WTC11 (cell line): ENCODE measurements at regions not wholly inside any gene's neighbourhood (a gene's known extent, or its start where the extent isn't known, plus 50 kb on each side); places are given as distances from the start of the nearest gene placed in this dataset.

Experiments used
- ATAC-seq: fragments of 200-7000 bp; cut with Tn5 transposase; 2 replicates; pipeline ENCODE4 v1.10.0; 2021; ENCODE audit warnings: mild to moderate bottlenecking, moderate library complexity
- CTCF ChIA-PET: fragments of 300-600 bp; sonication (Branson Sonifier 250); formaldehyde crosslinking; loops from one replicate; lab custom pipeline; 2021; ENCODE audit warnings: antibody characterized with exemption; lab: Charles Lee
- POLR2A ChIA-PET: fragments of 350-600 bp; sonication (Branson Sonifier 250); formaldehyde crosslinking; loops from one replicate; lab custom pipeline; 2021; ENCODE audit warnings: antibody characterized with exemption; lab: Charles Lee
- DNase-seq: peaks from one replicate; pipeline ENCODE4 v3.0.0; 2021; ENCODE audit warnings: low spot score
- H3K27ac Mint-ChIP-seq: 2 replicates; pipeline ENCODE4 v1.8.0; 2021; ENCODE audit warnings: mixed read lengths
- H3K27me3 Mint-ChIP-seq: 2 replicates; pipeline ENCODE4 v1.8.0; 2021; ENCODE audit warnings: low read depth, mild to moderate bottlenecking, moderate library complexity, mixed read lengths
- H3K36me3 Mint-ChIP-seq: 2 replicates; pipeline ENCODE4 v1.8.0; 2021; ENCODE audit warnings: mixed read lengths
- H3K4me1 Mint-ChIP-seq: 2 replicates; pipeline ENCODE4 v1.8.0; 2022; ENCODE audit warnings: mixed read lengths
- H3K4me3 Mint-ChIP-seq: 2 replicates; pipeline ENCODE4 v1.8.0; 2021; ENCODE audit warnings: mild to moderate bottlenecking, moderate library complexity, mixed read lengths
- H3K9me3 Mint-ChIP-seq: 2 replicates; pipeline ENCODE4 v1.8.0; 2021; ENCODE audit warnings: mixed read lengths
- AR ChIP-seq: fragments of 250-450 bp; sonication (Bioruptor Pico); IDR thresholded peaks from 2 replicates; pipeline ENCODE4 v1.9.0; 2021; ENCODE audit warnings: mild to moderate bottlenecking
- ARID4B ChIP-seq: sonication (generic); formaldehyde crosslinking; IDR thresholded peaks from 2 replicates; pipeline ENCODE4 v1.8.0; 2023; ENCODE audit warnings: missing genetic modification reagents, mild to moderate bottlenecking, borderline replicate concordance
- ERG ChIP-seq: fragments of 250-450 bp; sonication (Bioruptor Pico); IDR thresholded peaks from 2 replicates; pipeline ENCODE4 v1.8.0; 2021; ENCODE audit warnings: mild to moderate bottlenecking
- GTF2I ChIP-seq: fragments of 250-450 bp; sonication (Bioruptor Pico); conservative IDR thresholded peaks from 2 replicates; pipeline ENCODE4 v1.4.0; 2021; ENCODE audit warnings: mild to moderate bottlenecking
- HMGA2 ChIP-seq: fragments of 250-450 bp; sonication (Bioruptor Pico); IDR thresholded peaks from 2 replicates; pipeline ENCODE4 v1.4.0; 2021; ENCODE audit warnings: mild to moderate bottlenecking, moderate library complexity
- KAT7 ChIP-seq: sonication (generic); formaldehyde crosslinking; IDR thresholded peaks from 2 replicates; pipeline ENCODE4 v1.8.1; 2023; ENCODE audit warnings: missing genetic modification reagents, mild to moderate bottlenecking, borderline replicate concordance
- NFE2L1 ChIP-seq: sonication (generic); formaldehyde crosslinking; IDR thresholded peaks from 2 replicates; pipeline ENCODE4 v1.8.1; 2023; ENCODE audit warnings: missing genetic modification reagents
- NR1H2 ChIP-seq: sonication (generic); formaldehyde crosslinking; IDR thresholded peaks from 2 replicates; pipeline ENCODE4 v1.9.0; 2021; ENCODE audit warnings: mild to moderate bottlenecking, moderate library complexity, missing genetic modification reagents
- PRRX2 ChIP-seq: fragments of 250-450 bp; sonication (Bioruptor Pico); IDR thresholded peaks from 2 replicates; pipeline ENCODE4 v1.8.0; 2021; ENCODE audit warnings: mild to moderate bottlenecking
- RELA ChIP-seq: sonication (generic); formaldehyde crosslinking; IDR thresholded peaks from 2 replicates; pipeline ENCODE4 v1.8.1; 2022; ENCODE audit warnings: missing genetic modification reagents, mild to moderate bottlenecking, borderline replicate concordance
- SP1 ChIP-seq: sonication (generic); formaldehyde crosslinking; conservative IDR thresholded peaks from 2 replicates; pipeline ENCODE4 v1.8.1; 2022; ENCODE audit warnings: missing genetic modification reagents
- TEAD1 ChIP-seq: sonication (generic); formaldehyde crosslinking; IDR thresholded peaks from 2 replicates; pipeline ENCODE4 v1.8.0; 2022; ENCODE audit warnings: mild to moderate bottlenecking, missing genetic modification reagents
- ZNF138 ChIP-seq: sonication (generic); formaldehyde crosslinking; conservative IDR thresholded peaks from 2 replicates; pipeline ENCODE4 v1.8.1; 2022; ENCODE audit warnings: mild to moderate bottlenecking, moderate library complexity, missing genetic modification reagents
- ZNF532 ChIP-seq: fragments of 250-450 bp; sonication (Bioruptor Pico); IDR thresholded peaks from 2 replicates; pipeline ENCODE4 v1.9.0; 2021; ENCODE audit warnings: mild to moderate bottlenecking, borderline replicate concordance

GRCh38 chr10:43727935-43728334, 79.3 kb upstream of the ZNF32 start:
- Mint-ChIP-seq H3K36me3 (peaks cover 12% of the 10 kb centered on the region; the same call in 1 of the 2 replicates), H3K27ac (no peak overlapping the region), H3K9me3 (peaks cover 65% of the 10 kb centered on the region), H3K27me3 (peaks cover 9% of the 10 kb centered on the region)
- CTCF ChIA-PET: no interaction called here
- TF ChIP-seq NFE2L1 (CRISPR knock-in tag): no peak
- TF ChIP-seq, all 79 proteins: peak for 0
- Mint-ChIP-seq H3K4me1 (no peaks in the 10 kb centered on the region), H3K4me3 (no peak overlapping the region)
- ATAC-seq: no peak
- POLR2A ChIA-PET: no interaction called here
- no peak for DNase-seq

- H3K9me3 Mint-ChIP-seq: peaks cover 36% of the 10 kb centered on the region
- ChIA-PET CTCF (no interaction called here), POLR2A (no interaction called here)
- no peak for TF ChIP-seq ARID4B
- TF ChIP-seq RELA (CRISPR knock-in tag): no peak
- no peak for TF ChIP-seq ZNF532
- TF ChIP-seq NR1H2: no peak
- no peak for TF ChIP-seq TEAD1 (CRISPR knock-in tag)
- no peak for TF ChIP-seq HMGA2
- no peak for TF ChIP-seq ERG
- no peak for TF ChIP-seq SP1 (CRISPR knock-in tag)
- TF ChIP-seq AR (CRISPR knock-in tag): no peak
- TF ChIP-seq ZNF138: no peak
- TF ChIP-seq KAT7 (CRISPR knock-in tag): no peak
- TF ChIP-seq GTF2I (CRISPR knock-in tag): no peak
- no peak for TF ChIP-seq PRRX2 (CRISPR knock-in tag)
- no peak overlapping the region for H3K4me3 Mint-ChIP-seq
- no peak overlapping the region for H3K27ac Mint-ChIP-seq
- H3K4me1 Mint-ChIP-seq: no peaks in the 10 kb centered on the region
- H3K36me3 Mint-ChIP-seq: peaks cover 13% of the 10 kb centered on the region
- H3K27me3 Mint-ChIP-seq: peaks cover 18% of the 10 kb centered on the region
- ATAC-seq (no peak), DNase-seq (no peak)
Measured at GRCh38 chr10:43715334-43715733, 66.7 kb upstream of the ZNF32 start.
